Liver (tissue), 8 donors: ENCODE measurements at regions not wholly inside any gene's neighbourhood (a gene's known extent, or its start where the extent isn't known, plus 50 kb on each side); places are given as distances from the start of the nearest gene placed in this dataset.

ENCODE experiments used
- DNase-seq: peaks from one replicate; pipeline ENCODE4 v3.0.0-alpha.2; 2017; ENCODE audit warnings: low spot score
- H3K27ac ChIP-seq, 2 donors: one replicate each; pipeline ENCODE4 v1.7.0; 2013; ENCODE audit warnings: inconsistent platforms in 2 of 2, low read length in 2 of 2, control low read depth in 1 of 2, low read depth in 1 of 2, mild to moderate bottlenecking in 1 of 2
- H3K27me3 ChIP-seq, 4 donors: one replicate each; pipeline versions ENCODE4 v1.6.1 to v1.7.0; 2013; ENCODE audit warnings: low read length in 3 of 4, inconsistent platforms in 1 of 4, mild to moderate bottlenecking in 1 of 4, moderate library complexity in 1 of 4; ENCODE audit not compliant: control insufficient read depth in 4 of 4, insufficient read depth in 4 of 4
- H3K36me3 ChIP-seq, 4 donors: one replicate each; pipeline versions ENCODE4 v1.6.1 to v1.7.0; 2013; ENCODE audit warnings: low read length in 3 of 4, mild to moderate bottlenecking in 3 of 4, low read depth in 1 of 4, moderate library complexity in 1 of 4; ENCODE audit not compliant: control insufficient read depth in 4 of 4, insufficient read depth in 3 of 4
- H3K4me1 ChIP-seq, 4 donors: one replicate each; pipeline versions ENCODE4 v1.6.1 to v1.7.0; 2013; ENCODE audit warnings: low read length in 3 of 4, mild to moderate bottlenecking in 3 of 4, moderate library complexity in 1 of 4; ENCODE audit not compliant: control insufficient read depth in 4 of 4, insufficient read depth in 4 of 4
- H3K4me3 ChIP-seq, 3 donors: one replicate each; pipeline versions ENCODE4 v1.6.1 to v1.7.0; 2013; ENCODE audit warnings: low read length in 3 of 3, control low read depth in 1 of 3, low read depth in 1 of 3, mild to moderate bottlenecking in 1 of 3
- H3K9ac ChIP-seq, 2 donors: one replicate each; pipeline ENCODE4 v1.7.0; 2013; ENCODE audit warnings: low read length in 2 of 2, mild to moderate bottlenecking in 2 of 2, moderate library complexity in 2 of 2, control low read depth in 1 of 2, low read depth in 1 of 2
- H3K9me3 ChIP-seq, 4 donors: one replicate each; pipeline versions ENCODE4 v1.6.1 to v1.7.0; 2013; ENCODE audit warnings: low read length in 3 of 4; ENCODE audit not compliant: control insufficient read depth in 4 of 4
- ATF3 ChIP-seq: IDR thresholded peaks from 2 replicates; pipeline ENCODE4 v1.6.1; 2016; ENCODE audit warnings: antibody characterized with exemption
- EGR1 ChIP-seq, 2 donors: IDR thresholded peaks; 2 replicates each; pipeline ENCODE4 v1.6.1; 2016 to 2018; ENCODE audit warnings: antibody characterized with exemption in 2 of 2, low read depth in 2 of 2
- FOXA2 ChIP-seq: IDR thresholded peaks from 2 replicates; pipeline ENCODE4 v1.6.1; 2016; ENCODE audit warnings: antibody characterized with exemption
- GABPA ChIP-seq, 2 donors: IDR thresholded peaks in 1 of 2; conservative IDR thresholded peaks in 1 of 2; 2 replicates each; pipeline ENCODE4 v1.6.1; 2016; ENCODE audit warnings: antibody characterized with exemption in 2 of 2, mild to moderate bottlenecking in 1 of 2, moderate library complexity in 1 of 2
- HNF4G ChIP-seq: IDR thresholded peaks from 2 replicates; pipeline ENCODE4 v1.6.1; 2016; ENCODE audit warnings: antibody characterized with exemption
- JUND ChIP-seq, 2 donors: IDR thresholded peaks; 2 replicates each; pipeline ENCODE4 v1.6.1; 2016; ENCODE audit warnings: antibody characterized with exemption in 2 of 2
- MAX ChIP-seq: IDR thresholded peaks from 2 replicates; pipeline ENCODE4 v1.6.1; 2016; ENCODE audit warnings: antibody characterized with exemption
- RAD21 ChIP-seq, 2 donors: IDR thresholded peaks; 2 replicates each; pipeline ENCODE4 v1.6.1; 2016; ENCODE audit warnings: antibody characterized with exemption in 2 of 2, mild to moderate bottlenecking in 2 of 2
- REST ChIP-seq: IDR thresholded peaks from 2 replicates; pipeline ENCODE4 v1.6.1; 2016; ENCODE audit warnings: antibody characterized with exemption, mild to moderate bottlenecking
- RXRA ChIP-seq, 2 donors: IDR thresholded peaks; 2 replicates each; pipeline ENCODE4 v1.6.1; 2017 to 2018; ENCODE audit warnings: antibody characterized with exemption in 2 of 2, mild to moderate bottlenecking in 1 of 2
- YY1 ChIP-seq: IDR thresholded peaks from 2 replicates; pipeline ENCODE4 v1.6.1; 2016; ENCODE audit warnings: antibody characterized with exemption, mild to moderate bottlenecking
- WGBS: extraction: QIAGEN DNeasy Blood & Tissue Kit; methylation state at CpG from one replicate; pipeline ENCODE4 v1.1.7; 2013; 5-methylcytosine and 5-hydroxymethylcytosine counted together
- TF ChIP-seq, protein P1 (sequence below): fragments of 150-350 bp; IDR thresholded peaks from 2 replicates; pipeline ENCODE4 v1.5.1; 2017; ENCODE audit warnings: improper control_type of control experiment, low read depth, low read length; ENCODE audit not compliant: missing input control
- TF ChIP-seq, protein P2 (sequence below): IDR thresholded peaks from 2 replicates; pipeline ENCODE4 v1.6.1; 2016; ENCODE audit warnings: antibody characterized with exemption
- donor health status: healthy.
- donor health status: healthy.
- donor health status: healthy.
- donor health status: healthy.
- donor health status: healthy.

GRCh38 chr6:14380901-14381828, 263.6 kb downstream of the CD83 start:
- H3K27me3 ChIP-seq: no peaks in the 10 kb centered on the region
- H3K4me1 ChIP-seq: no peaks in the 10 kb centered on the region
- no peaks in the 10 kb centered on the region for H3K36me3 ChIP-seq
- no peak for DNase-seq
- 47% methylated on average over 11 of the region's 11 CpGs for WGBS
- H3K4me3 ChIP-seq: no peak overlapping the region
- H3K9ac ChIP-seq: no peak overlapping the region
- no peaks in the 10 kb centered on the region for H3K9me3 ChIP-seq
- TF ChIP-seq, protein P1, sequence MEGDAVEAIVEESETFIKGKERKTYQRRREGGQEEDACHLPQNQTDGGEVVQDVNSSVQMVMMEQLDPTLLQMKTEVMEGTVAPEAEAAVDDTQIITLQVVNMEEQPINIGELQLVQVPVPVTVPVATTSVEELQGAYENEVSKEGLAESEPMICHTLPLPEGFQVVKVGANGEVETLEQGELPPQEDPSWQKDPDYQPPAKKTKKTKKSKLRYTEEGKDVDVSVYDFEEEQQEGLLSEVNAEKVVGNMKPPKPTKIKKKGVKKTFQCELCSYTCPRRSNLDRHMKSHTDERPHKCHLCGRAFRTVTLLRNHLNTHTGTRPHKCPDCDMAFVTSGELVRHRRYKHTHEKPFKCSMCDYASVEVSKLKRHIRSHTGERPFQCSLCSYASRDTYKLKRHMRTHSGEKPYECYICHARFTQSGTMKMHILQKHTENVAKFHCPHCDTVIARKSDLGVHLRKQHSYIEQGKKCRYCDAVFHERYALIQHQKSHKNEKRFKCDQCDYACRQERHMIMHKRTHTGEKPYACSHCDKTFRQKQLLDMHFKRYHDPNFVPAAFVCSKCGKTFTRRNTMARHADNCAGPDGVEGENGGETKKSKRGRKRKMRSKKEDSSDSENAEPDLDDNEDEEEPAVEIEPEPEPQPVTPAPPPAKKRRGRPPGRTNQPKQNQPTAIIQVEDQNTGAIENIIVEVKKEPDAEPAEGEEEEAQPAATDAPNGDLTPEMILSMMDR: no peak
- TF ChIP-seq HNF4G (no peak), GABPA (IDR thresholded peaks at IDR 0.05 in 1 of 2, conservative IDR thresholded peaks at IDR 0.05 in 1 of 2) (no peak), JUND (IDR thresholded peaks at IDR 0.05) (no peak), FOXA2 (no peak), RXRA (IDR thresholded peaks at IDR 0.05) (no peak)
- H3K27ac ChIP-seq: no peak overlapping the region

DNA sequence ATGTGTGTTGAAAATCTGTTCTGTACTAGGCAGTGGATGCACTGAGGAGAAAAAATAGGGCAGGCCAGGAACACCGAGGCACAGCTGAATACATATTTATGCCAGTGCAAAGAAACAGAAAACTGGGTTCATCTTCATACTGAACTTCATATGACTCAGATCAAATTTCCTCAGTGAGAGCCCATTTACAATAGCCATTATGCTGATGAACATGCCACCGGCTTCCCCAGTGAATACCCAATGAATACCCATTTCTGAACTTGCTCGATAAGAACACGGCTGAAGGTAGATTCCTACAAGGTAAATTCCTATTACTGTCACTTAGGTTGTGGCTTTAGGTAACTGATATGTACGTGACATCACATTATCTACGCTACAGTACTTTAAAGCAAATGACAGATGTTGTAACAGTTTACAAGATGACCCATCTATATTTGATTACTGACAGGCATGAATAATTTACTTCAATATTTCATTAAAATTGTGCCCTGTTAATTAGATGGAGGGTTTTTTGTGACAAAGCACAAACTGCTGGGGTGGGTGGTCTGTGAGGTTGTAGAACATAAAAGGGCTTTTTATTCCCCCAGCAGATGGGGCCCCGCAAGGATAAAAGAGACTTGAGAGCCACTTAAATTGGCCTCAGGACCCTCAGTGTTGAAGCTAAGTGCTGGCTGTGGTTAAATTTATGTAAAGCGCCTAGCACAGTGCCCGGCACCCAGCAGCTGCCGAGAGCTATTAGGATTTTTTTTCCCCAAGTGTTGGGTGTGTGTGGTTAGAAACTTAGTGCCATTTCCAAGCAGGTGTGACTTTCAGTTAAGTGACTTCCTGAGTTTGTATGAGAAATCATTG, 264.5 kb downstream of the CD83 start:
- no peak overlapping the region for H3K4me3 ChIP-seq
- WGBS: 87% methylated on average over 10 of the region's 10 CpGs
- TF ChIP-seq, protein P2, sequence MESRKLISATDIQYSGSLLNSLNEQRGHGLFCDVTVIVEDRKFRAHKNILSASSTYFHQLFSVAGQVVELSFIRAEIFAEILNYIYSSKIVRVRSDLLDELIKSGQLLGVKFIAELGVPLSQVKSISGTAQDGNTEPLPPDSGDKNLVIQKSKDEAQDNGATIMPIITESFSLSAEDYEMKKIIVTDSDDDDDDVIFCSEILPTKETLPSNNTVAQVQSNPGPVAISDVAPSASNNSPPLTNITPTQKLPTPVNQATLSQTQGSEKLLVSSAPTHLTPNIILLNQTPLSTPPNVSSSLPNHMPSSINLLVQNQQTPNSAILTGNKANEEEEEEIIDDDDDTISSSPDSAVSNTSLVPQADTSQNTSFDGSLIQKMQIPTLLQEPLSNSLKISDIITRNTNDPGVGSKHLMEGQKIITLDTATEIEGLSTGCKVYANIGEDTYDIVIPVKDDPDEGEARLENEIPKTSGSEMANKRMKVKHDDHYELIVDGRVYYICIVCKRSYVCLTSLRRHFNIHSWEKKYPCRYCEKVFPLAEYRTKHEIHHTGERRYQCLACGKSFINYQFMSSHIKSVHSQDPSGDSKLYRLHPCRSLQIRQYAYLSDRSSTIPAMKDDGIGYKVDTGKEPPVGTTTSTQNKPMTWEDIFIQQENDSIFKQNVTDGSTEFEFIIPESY: no peak
- TF ChIP-seq YY1 (no peak), RAD21 (IDR thresholded peaks at IDR 0.05) (no peak), EGR1 (IDR thresholded peaks at IDR 0.05; ENCODE audit: low read depth in 2 of 2) (no peak), GABPA (IDR thresholded peaks at IDR 0.05 in 1 of 2, conservative IDR thresholded peaks at IDR 0.05 in 1 of 2) (no peak), ATF3 (no peak), MAX (no peak), HNF4G (no peak), REST (no peak)

More for the DNA sequence above, 264.5 kb downstream of the CD83 start:
- Histone ChIP-seq H3K27me3 (no peaks in the 10 kb centered on the region), H3K9ac (no peak overlapping the region), H3K9me3 (no peaks in the 10 kb centered on the region), H3K27ac (no peak overlapping the region), H3K4me1 (no peaks in the 10 kb centered on the region), H3K36me3 (no peaks in the 10 kb centered on the region)
- DNase-seq: no peak
